Vagina (tissue), 2 donors: ENCODE measurements at regions not wholly inside any gene's neighbourhood (a gene's known extent, or its start where the extent isn't known, plus 50 kb on each side); places are given as distances from the start of the nearest gene placed in this dataset.

Experiments
- CTCF ChIP-seq, 3 experiments: fragments of 450-650 bp in 2 of 3; fragments of 200-600 bp in 1 of 3; sonication (generic) in 1 of 3; IDR thresholded peaks; one replicate each; pipeline ENCODE4 v1.5.1; 2017 to 2019; ENCODE audit warnings: antibody characterized with exemption in 3 of 3, mild to moderate bottlenecking in 2 of 3, moderate library complexity in 2 of 3
- POLR2A ChIP-seq, 2 donors: fragments of 450-650 bp; IDR thresholded peaks; one replicate each; pipeline ENCODE4 v1.6.1; 2017; ENCODE audit warnings: antibody characterized with exemption in 2 of 2, mild to moderate bottlenecking in 2 of 2, moderate library complexity in 2 of 2
- POLR2AphosphoS5 ChIP-seq, 2 donors: sonication (generic); formaldehyde crosslinking; IDR thresholded peaks; one replicate each; pipeline ENCODE4 v1.9.0; 2017; ENCODE audit warnings: antibody characterized with exemption in 2 of 2, mild to moderate bottlenecking in 2 of 2, low read depth in 1 of 2; ENCODE audit not compliant: insufficient read depth in 1 of 2

GRCh38 chr4:108396900-108397497, 223.4 kb upstream of the RPL34 start:
- TF ChIP-seq CTCF (IDR thresholded peaks at IDR 0.05) (no peak), POLR2AphosphoS5 (IDR thresholded peaks at IDR 0.05; ENCODE audit: insufficient read depth in 1 of 2, low read depth in 1 of 2) (no peak), POLR2A (IDR thresholded peaks at IDR 0.05) (no peak)
